ENCODE measurements at regions not wholly inside any gene's neighbourhood (a gene's known extent, or its start where the extent isn't known, plus 50 kb on each side); places are given as distances from the start of the nearest gene placed in this dataset.

- no peak overlapping the region for H3K4me3 ChIP-seq
- H3K27ac ChIP-seq, result no peak overlapping the region
- no peaks in the 10 kb centered on the region for H3K4me1 ChIP-seq
- H3K9me3 ChIP-seq, result no peaks in the 10 kb centered on the region
- TF ChIP-seq EP300 (IDR thresholded peaks at IDR 0.05) (no peak), CTCF (IDR thresholded peaks at IDR 0.05) (no peak), POLR2A (IDR thresholded peaks at IDR 0.05) (no peak)
- H3K27me3 ChIP-seq, result no peaks in the 10 kb centered on the region
- no peak for DNase-seq (ENCODE audit: low spot score in 2 of 2)
- no peaks in the 10 kb centered on the region for H3K36me3 ChIP-seq
Measured at GRCh38 chr20:7389216-7389615, 551.0 kb downstream of the HAO1 start.

- no peak for TF ChIP-seq POLR2A (IDR thresholded peaks at IDR 0.05)
- TF ChIP-seq CTCF (IDR thresholded peaks at IDR 0.05), result no peak
- no peak for TF ChIP-seq EP300 (IDR thresholded peaks at IDR 0.05)
- Histone ChIP-seq H3K4me1 (no peaks in the 10 kb centered on the region), H3K27ac (no peak overlapping the region), H3K27me3 (no peaks in the 10 kb centered on the region), H3K36me3 (no peaks in the 10 kb centered on the region), H3K9me3 (no peaks in the 10 kb centered on the region), H3K4me3 (no peak overlapping the region)
- no peak for DNase-seq (ENCODE audit: low spot score in 2 of 2)
- 54 to 60% methylated on average over 4 of the region's 4 CpGs for WGBS, 2 donors
Measured at GRCh38 chr20:7392542-7393206, 547.6 kb downstream of the HAO1 start.

GRCh38 chr20:7399114-7399513, 541.1 kb downstream of the HAO1 start:
- H3K4me3 ChIP-seq, result no peak overlapping the region
- no peaks in the 10 kb centered on the region for H3K36me3 ChIP-seq
- no peak overlapping the region for H3K27ac ChIP-seq
- TF ChIP-seq POLR2A (IDR thresholded peaks at IDR 0.05) (no peak), CTCF (IDR thresholded peaks at IDR 0.05) (no peak), EP300 (IDR thresholded peaks at IDR 0.05) (no peak)
- H3K9me3 ChIP-seq, result no peaks in the 10 kb centered on the region
- H3K4me1 ChIP-seq, result peaks cover 0 to 8% (median 0%) of the 10 kb centered on the region in 4 donors
- H3K27me3 ChIP-seq, result no peaks in the 10 kb centered on the region
- 16% methylated on average over 6 of the region's 6 CpGs for WGBS, 2 donors
- DNase-seq (ENCODE audit: low spot score in 2 of 2), result no peak

GRCh38 chr20:7399575-7399974, 540.7 kb downstream of the HAO1 start:
- TF ChIP-seq EP300 (IDR thresholded peaks at IDR 0.05) (no peak), POLR2A (IDR thresholded peaks at IDR 0.05) (no peak), CTCF (IDR thresholded peaks at IDR 0.05) (no peak)
- WGBS, 2 donors, result 35 to 39% methylated on average over 3 of the region's 3 CpGs
- no peaks in the 10 kb centered on the region for H3K9me3 ChIP-seq
- no peaks in the 10 kb centered on the region for H3K27me3 ChIP-seq
- H3K36me3 ChIP-seq, result no peaks in the 10 kb centered on the region
- DNase-seq (ENCODE audit: low spot score in 2 of 2), result no peak
- peaks cover 0 to 8% (median 0%) of the 10 kb centered on the region in 4 donors for H3K4me1 ChIP-seq
- H3K4me3 ChIP-seq, result no peak overlapping the region
- no peak overlapping the region for H3K27ac ChIP-seq

- Histone ChIP-seq H3K4me3 (no peak overlapping the region), H3K9me3 (no peaks in the 10 kb centered on the region), H3K36me3 (no peaks in the 10 kb centered on the region), H3K27ac (no peak overlapping the region), H3K4me1 (no peaks in the 10 kb centered on the region), H3K27me3 (no peaks in the 10 kb centered on the region)
- DNase-seq (ENCODE audit: low spot score in 2 of 2), result no peak
- WGBS, 2 donors, result 97 to 100% methylated on average over 1 of the region's 1 CpG
- TF ChIP-seq POLR2A (IDR thresholded peaks at IDR 0.05) (no peak), EP300 (IDR thresholded peaks at IDR 0.05) (no peak), CTCF (IDR thresholded peaks at IDR 0.05) (no peak)
Measured at GRCh38 chr20:7406671-7407070, 533.6 kb downstream of the HAO1 start.

Measured in tibial nerve (tissue), 4 donors.